HCT116 (cell line): ENCODE measurements at regions not wholly inside any gene's neighbourhood (a gene's known extent, or its start where the extent isn't known, plus 50 kb on each side); places are given as distances from the start of the nearest gene placed in this dataset.

Source experiments
- ATAC-seq: fragments of 200-7000 bp; cut with Tn5 transposase; 2 replicates; pipeline ENCODE4 v1.9.1; 2020; ENCODE audit warnings: mild to moderate bottlenecking, moderate library complexity
- BruUV-seq: library from RNA; stranded (reverse); fragments of 400-500 nt; replicated peaks from 2 replicates; lab custom pipeline; 2021; lab: Mats Ljungman, UMichigan
- CTCF ChIA-PET: fragments of 300-600 bp; sonication (Branson Sonifier 250); formaldehyde crosslinking; loops from one replicate; lab custom pipeline; 2021; ENCODE audit warnings: antibody characterized with exemption; lab: Charles Lee
- POLR2A ChIA-PET: fragments of 300-600, 350-600 bp; sonication (Branson Sonifier 250); formaldehyde crosslinking; loops from one replicate; lab custom pipeline; 2021; ENCODE audit warnings: antibody characterized with exemption; lab: Charles Lee
- RAD21 ChIA-PET, 2 experiments: fragments of 300-600 bp; sonication (Branson Sonifier 250); formaldehyde crosslinking; loops; one replicate each; lab custom pipeline; 2023; ENCODE audit warnings: low total read pairs in 2 of 2; ENCODE audit not compliant: uncharacterized antibody in 2 of 2, unreplicated experiment in 2 of 2, low non-redundant PET in 1 of 2; lab: Charles Lee
- DNase-seq: peaks from one replicate; pipeline ENCODE4 v3.0.0-alpha.2; 2010; ENCODE audit warnings: low read depth, low spot score
- H2AFZ ChIP-seq: fragments of 200-600 bp; shearing (Covaris generic), sonication (generic); 2 replicates; pipeline ENCODE4 v1.6.1; 2017; ENCODE audit warnings: low read depth, mixed run types, mixed read lengths, antibody characterized with exemption, low read length; ENCODE audit not compliant: poor library complexity, severe bottlenecking
- H3K27ac ChIP-seq: 2 replicates; pipeline ENCODE4 v1.5.1; 2012; ENCODE audit warnings: low read depth, low read length
- H3K27me3 ChIP-seq: fragments of 200-600 bp; sonication (generic); 2 replicates; pipeline ENCODE4 v1.6.1; 2016; ENCODE audit warnings: mixed run types, low read length, mixed read lengths; ENCODE audit not compliant: insufficient read depth
- H3K36me3 ChIP-seq, 2 experiments: fragments of 200-500 bp in 1 of 2; fragments of 200-600 bp in 1 of 2; sonication (Bioruptor generic) in 1 of 2; sonication (generic) in 1 of 2; 2 replicates each; pipeline versions ENCODE4 v1.5.1 to v1.6.1; 2014 to 2016; ENCODE audit warnings: low read length in 2 of 2, inconsistent platforms in 1 of 2, mixed read lengths in 1 of 2, mixed run types in 1 of 2; ENCODE audit not compliant: insufficient read depth in 2 of 2, control insufficient read depth in 1 of 2
- H3K4me1 ChIP-seq, 2 experiments: fragments of 200-600 bp in 1 of 2; sonication (generic) in 1 of 2; 2 replicates each; pipeline versions ENCODE4 v1.5.1 to v1.6.1; 2012 to 2017; ENCODE audit warnings: low read length in 2 of 2, inconsistent platforms in 1 of 2, mild to moderate bottlenecking in 1 of 2, mixed read lengths in 1 of 2, mixed run types in 1 of 2, moderate library complexity in 1 of 2; ENCODE audit not compliant: insufficient read depth in 2 of 2, control insufficient read depth in 1 of 2
- H3K4me2 ChIP-seq: fragments of 200-600 bp; sonication (generic); 2 replicates; pipeline ENCODE4 v1.6.1; 2017; ENCODE audit warnings: mixed run types, low read length, mixed read lengths
- H3K4me3 ChIP-seq, 2 experiments: fragments of 200-600 bp in 1 of 2; sonication (generic) in 1 of 2; replicated peaks in 1 of 2; 2 replicates each; pipeline ENCODE4 v1.5.1; 2011 to 2016; ENCODE audit warnings: low read length in 2 of 2, control low read depth in 1 of 2, low read depth in 1 of 2, mild to moderate bottlenecking in 1 of 2, mixed read lengths in 1 of 2, mixed run types in 1 of 2
- H3K79me2 ChIP-seq: fragments of 200-600 bp; sonication (generic); 2 replicates; pipeline ENCODE4 v1.6.1; 2017; ENCODE audit warnings: mild to moderate bottlenecking, mixed run types, low read length, moderate library complexity, mixed read lengths; ENCODE audit not compliant: insufficient read depth
- H3K9ac ChIP-seq: fragments of 200-600 bp; sonication (generic); 2 replicates; pipeline ENCODE4 v1.6.1; 2016; ENCODE audit warnings: low read length, mixed read lengths
- H3K9me2 ChIP-seq: fragments of 200-600 bp; sonication (generic), shearing (Covaris generic); 2 replicates; pipeline ENCODE4 v1.6.1; 2017; ENCODE audit warnings: mixed run types, mild to moderate bottlenecking, moderate library complexity; ENCODE audit not compliant: insufficient read depth
- H3K9me3 ChIP-seq, 2 experiments: fragments of 200-500 bp in 1 of 2; fragments of 200-600 bp in 1 of 2; sonication (Bioruptor generic) in 1 of 2; sonication (generic) in 1 of 2; 2 replicates each; pipeline ENCODE4 v1.6.1; 2014 to 2017; ENCODE audit warnings: low read length in 2 of 2, mixed read lengths in 2 of 2, inconsistent platforms in 1 of 2, low read depth in 1 of 2, mild to moderate bottlenecking in 1 of 2, mixed run types in 1 of 2, moderate library complexity in 1 of 2; ENCODE audit not compliant: control insufficient read depth in 1 of 2, insufficient read depth in 1 of 2
- H4K20me1 ChIP-seq: fragments of 200-600 bp; sonication (generic), shearing (Covaris generic); 2 replicates; pipeline ENCODE4 v1.6.1; 2017; ENCODE audit warnings: mixed run types, mild to moderate bottlenecking, moderate library complexity; ENCODE audit not compliant: insufficient read depth
- CBX3 ChIP-seq: IDR thresholded peaks from 2 replicates; pipeline ENCODE4 v1.6.1; 2012; ENCODE audit warnings: low read depth
- CEBPB ChIP-seq: IDR thresholded peaks from 2 replicates; pipeline ENCODE4 v1.6.1; 2012; ENCODE audit warnings: low read depth
- CTCF ChIP-seq, 3 experiments: fragments of 200-600 bp in 1 of 3; sonication (generic) in 1 of 3; IDR thresholded peaks in 2 of 3; conservative IDR thresholded peaks in 1 of 3; 2 replicates each; pipeline ENCODE4 v1.5.1; 2012 to 2017; ENCODE audit warnings: low read depth in 2 of 3, low read length in 2 of 3, antibody characterized with exemption in 1 of 3, borderline replicate concordance in 1 of 3, control low read depth in 1 of 3, mild to moderate bottlenecking in 1 of 3, mixed read lengths in 1 of 3, mixed run types in 1 of 3, moderate library complexity in 1 of 3; ENCODE audit not compliant: insufficient read depth in 1 of 3
- EGR1 ChIP-seq: IDR thresholded peaks from 2 replicates; pipeline ENCODE4 v1.6.1; 2012; ENCODE audit warnings: low read depth
- EZH2 ChIP-seq: fragments of 200-600 bp; sonication (generic); IDR thresholded peaks from 2 replicates; pipeline ENCODE4 v1.6.1; 2017; ENCODE audit warnings: antibody characterized with exemption, mixed run types
- EZH2phosphoT487 ChIP-seq: fragments of 200-600 bp; IDR thresholded peaks from 2 replicates; pipeline ENCODE4 v1.6.1; 2018; ENCODE audit warnings: antibody characterized with exemption, borderline replicate concordance
- FOSL1 ChIP-seq: IDR thresholded peaks from 2 replicates; pipeline ENCODE4 v1.6.1; 2012; ENCODE audit warnings: low read depth
- JUND ChIP-seq: IDR thresholded peaks from 2 replicates; pipeline ENCODE4 v1.6.1; 2012
- POLR2A ChIP-seq: IDR thresholded peaks from 2 replicates; pipeline ENCODE4 v1.7.0; 2011; ENCODE audit warnings: borderline replicate concordance; ENCODE audit not compliant: insufficient read depth, insufficient read length; ENCODE audit errors: extremely low read depth
- POLR2AphosphoS5 ChIP-seq: IDR thresholded peaks from 2 replicates; pipeline ENCODE4 v1.6.1; 2011; ENCODE audit warnings: mild to moderate bottlenecking, low read depth, low read length, moderate library complexity
- RAD21 ChIP-seq: IDR thresholded peaks from 2 replicates; pipeline ENCODE4 v1.6.1; 2012; ENCODE audit warnings: low read depth, mild to moderate bottlenecking
- SIN3A ChIP-seq: IDR thresholded peaks from 2 replicates; pipeline ENCODE4 v1.6.1; 2012; ENCODE audit warnings: low read depth
- SP1 ChIP-seq: IDR thresholded peaks from 2 replicates; pipeline ENCODE4 v1.6.1; 2012; ENCODE audit warnings: low read depth
- YY1 ChIP-seq: IDR thresholded peaks from 2 replicates; pipeline ENCODE4 v1.6.1; 2011; ENCODE audit warnings: low read length, low read depth, moderate library complexity, mild to moderate bottlenecking; ENCODE audit not compliant: insufficient replicate concordance; ENCODE audit errors: extremely low read depth
- ZBTB33 ChIP-seq: IDR thresholded peaks from 2 replicates; pipeline ENCODE4 v1.6.1; 2011; ENCODE audit warnings: mild to moderate bottlenecking, low read length, moderate library complexity; ENCODE audit not compliant: insufficient replicate concordance; ENCODE audit errors: extremely low read depth
- ZFX ChIP-seq: fragments of 450-650 bp; IDR thresholded peaks from 2 replicates; pipeline ENCODE4 v1.6.1; 2017
- ZNF274 ChIP-seq: fragments of 200-500 bp; sonication (Bioruptor generic); IDR thresholded peaks from 2 replicates; pipeline ENCODE4 v1.6.1; 2014; ENCODE audit warnings: mild to moderate bottlenecking, low read depth, low read length, inconsistent platforms
- intact Hi-C: fragments of 100-400 bp; cut with micrococcal nuclease; formaldehyde crosslinking; loops from 2 replicates; pipeline ENCODE4 v1.10.0; 2022

GRCh38 chr18:22271030-22271429 lies 101.6 kb downstream of the GATA6 start:
- ATAC-seq = no peak
- H3K79me2 ChIP-seq = no peaks in the 10 kb centered on the region
- intact Hi-C loops = no loop called here
- no peak overlapping the region for H3K9ac ChIP-seq
- H3K4me1 ChIP-seq = no peaks in the 10 kb centered on the region
- no peaks in the 10 kb centered on the region for H3K9me3 ChIP-seq
- POLR2A ChIA-PET = no interaction called here
- H2AFZ ChIP-seq = no peak overlapping the region
- TF ChIP-seq POLR2AphosphoS5 (no peak), CBX3 (no peak), ZNF274 (no peak), YY1 (no peak), POLR2A (no peak), EZH2phosphoT487 (no peak), CEBPB (no peak), SP1 (no peak), SIN3A (no peak), EZH2 (no peak), EGR1 (no peak)
- TF ChIP-seq, all 23 proteins: peak for 0
- H3K4me2 ChIP-seq = no peak overlapping the region
- H3K9me2 ChIP-seq = no peaks in the 10 kb centered on the region
- no TSS peak for BruUV-seq
- no peak overlapping the region for H3K27ac ChIP-seq
- ChIA-PET CTCF (no interaction called here), RAD21 (no interaction called here)
- H4K20me1 ChIP-seq = no peaks in the 10 kb centered on the region
- DNase-seq = no peak
- H3K4me3 ChIP-seq = no peak overlapping the region
- 0 out of 2 replicates have a peak, but pooled peaks cover 4% of the 10 kb centered on the region for H3K27me3 ChIP-seq
- H3K36me3 ChIP-seq = no peaks in the 10 kb centered on the region

- DNase-seq (no peak), ATAC-seq (no peak)
- intact Hi-C loops = no loop called here
- Histone ChIP-seq H3K9me3 (no peaks in the 10 kb centered on the region), H3K4me1 (no peaks in the 10 kb centered on the region), H3K4me2 (no peak overlapping the region), H3K79me2 (no peaks in the 10 kb centered on the region), H4K20me1 (no peaks in the 10 kb centered on the region), H3K4me3 (no peak overlapping the region), H2AFZ (no peak overlapping the region), H3K27ac (no peak overlapping the region), H3K9me2 (no peaks in the 10 kb centered on the region), H3K36me3 (no peaks in the 10 kb centered on the region), H3K27me3 (0 out of 2 replicates have a peak, but pooled peaks cover 4% of the 10 kb centered on the region), H3K9ac (no peak overlapping the region)
- ChIA-PET CTCF (no interaction called here), POLR2A (no interaction called here), RAD21 (no interaction called here)
- BruUV-seq = no TSS peak
- no peak for TF ChIP-seq EZH2phosphoT487
- TF ChIP-seq FOSL1 = no peak
- TF ChIP-seq ZBTB33 = no peak
- TF ChIP-seq ZNF274 = no peak
- TF ChIP-seq SP1 = no peak
- no peak for TF ChIP-seq CTCF (IDR thresholded peaks at IDR 0.05 in 2 of 3, conservative IDR thresholded peaks at IDR 0.05 in 1 of 3; ENCODE audit: borderline replicate concordance in 1 of 3, insufficient read depth in 1 of 3, low read depth in 2 of 3, low read length in 2 of 3)
- no peak for TF ChIP-seq ZFX
- TF ChIP-seq RAD21 = no peak
- no peak for TF ChIP-seq CBX3
- TF ChIP-seq YY1 = no peak
- no peak for TF ChIP-seq JUND
- no peak for TF ChIP-seq EGR1
Measured at GRCh38 chr18:22268641-22269128, 99.3 kb downstream of the GATA6 start.
